Endothelial cell of umbilical vein (primary cell): ENCODE measurements at regions not wholly inside any gene's neighbourhood (a gene's known extent, or its start where the extent isn't known, plus 50 kb on each side); places are given as distances from the start of the nearest gene placed in this dataset.

Experiments used
- BruUV-seq: library from RNA; stranded (reverse); fragments of 400-500 nt; replicated peaks from 2 replicates; lab custom pipeline; 2021; lab: Mats Ljungman, UMichigan
- CTCF ChIA-PET: fragments of 300-600, 350-600 bp; sonication (Branson Sonifier 250); formaldehyde crosslinking; loops from one replicate; lab custom pipeline; 2021; ENCODE audit warnings: antibody characterized with exemption, inconsistent platforms; lab: Charles Lee
- POLR2A ChIA-PET: fragments of 300-600, 350-600 bp; sonication (Branson Sonifier 250); formaldehyde crosslinking; loops from one replicate; lab custom pipeline; 2021; ENCODE audit warnings: antibody characterized with exemption, inconsistent platforms; lab: Charles Lee
- DNase-seq: peaks from one replicate; pipeline ENCODE4 v3.0.0-alpha.2; 2011; ENCODE audit warnings: low read depth, low spot score
- FAIRE-seq: peaks from 2 replicates; lab custom pipeline; 2011; peaks lifted over from hg19 to GRCh38; lab: Jason Lieb, UNC
- H2AFZ ChIP-seq: 2 replicates; pipeline ENCODE4 v1.6.0; 2012; ENCODE audit warnings: low read depth, low read length, control low read depth, inconsistent platforms
- H3K27ac ChIP-seq: 2 replicates; pipeline ENCODE4 v1.5.1; 2011; ENCODE audit warnings: low read depth, mild to moderate bottlenecking, control low read depth, low read length, moderate library complexity; ENCODE audit not compliant: insufficient read depth
- H3K27me3 ChIP-seq, 2 experiments: 2 replicates each; pipeline versions ENCODE4 v1.6.0 to v1.6.1; 2011; ENCODE audit warnings: low read length in 2 of 2, mixed read lengths in 1 of 2; ENCODE audit not compliant: control insufficient read depth in 2 of 2, insufficient read depth in 2 of 2
- H3K36me3 ChIP-seq, 2 experiments: 2 replicates in 1 of 2; 3 replicates in 1 of 2; pipeline ENCODE4 v1.5.1; 2011; ENCODE audit warnings: low read length in 2 of 2, mild to moderate bottlenecking in 1 of 2, moderate library complexity in 1 of 2; ENCODE audit not compliant: control insufficient read depth in 2 of 2, insufficient read depth in 2 of 2; ENCODE audit errors: extremely low read depth in 1 of 2
- H3K4me1 ChIP-seq: 3 replicates; pipeline ENCODE4 v1.5.1; 2011; ENCODE audit warnings: mild to moderate bottlenecking, low read length; ENCODE audit not compliant: control insufficient read depth, insufficient read depth; ENCODE audit errors: extremely low read depth
- H3K4me2 ChIP-seq: 2 replicates; pipeline ENCODE4 v1.6.1; 2011; ENCODE audit warnings: low read length, control low read depth, mixed read lengths; ENCODE audit not compliant: insufficient read depth
- H3K4me3 ChIP-seq, 3 experiments: fragments of 200-600 bp in 1 of 3; sonication (generic), shearing (Covaris generic) in 1 of 3; replicated peaks in 1 of 3; 2 replicates each; pipeline ENCODE4 v1.5.1; 2011 to 2016; ENCODE audit warnings: control low read depth in 3 of 3, low read length in 3 of 3, mild to moderate bottlenecking in 2 of 3, inconsistent platforms in 1 of 3, low read depth in 1 of 3, moderate library complexity in 1 of 3; ENCODE audit not compliant: insufficient read depth in 1 of 3
- H3K79me2 ChIP-seq: 2 replicates; pipeline ENCODE4 v1.6.0; 2012; ENCODE audit warnings: low read length, inconsistent platforms; ENCODE audit not compliant: control insufficient read depth, insufficient read depth
- H3K9ac ChIP-seq: replicated peaks from 2 replicates; pipeline ENCODE3; 2011; ENCODE audit warnings: low read length, control low read depth; ENCODE audit not compliant: insufficient read depth; ENCODE audit errors: extremely low read depth
- H3K9me1 ChIP-seq: replicated peaks from 3 replicates; pipeline ENCODE4 v1.6.0; 2011; ENCODE audit warnings: mild to moderate bottlenecking, low read length; ENCODE audit not compliant: control insufficient read depth, insufficient read depth; ENCODE audit errors: extremely low read depth
- H3K9me3 ChIP-seq: replicated peaks from 2 replicates; pipeline ENCODE4 v1.5.1; 2012; ENCODE audit warnings: low read length, inconsistent platforms; ENCODE audit not compliant: control insufficient read depth, insufficient read depth
- H4K20me1 ChIP-seq: replicated peaks from 2 replicates; pipeline ENCODE3; 2011; ENCODE audit warnings: mild to moderate bottlenecking, low read length; ENCODE audit not compliant: control insufficient read depth, insufficient read depth; ENCODE audit errors: extremely low read depth
- CTCF ChIP-seq, 2 donors: IDR thresholded peaks; 1 replicate in 1 of 2; 2 replicates in 1 of 2; pipeline ENCODE4 v1.5.1; 2011; ENCODE audit warnings: low read length in 2 of 2, mild to moderate bottlenecking in 2 of 2, moderate library complexity in 2 of 2, control low read depth in 1 of 2, inconsistent platforms in 1 of 2, low read depth in 1 of 2; ENCODE audit not compliant: insufficient read depth in 1 of 2; ENCODE audit errors: extremely low read depth in 1 of 2
- FOS ChIP-seq: IDR thresholded peaks from 2 replicates; pipeline ENCODE4 v1.6.1; 2011; ENCODE audit warnings: mild to moderate bottlenecking, low read length, moderate library complexity, borderline replicate concordance; ENCODE audit not compliant: insufficient read depth
- GATA2 ChIP-seq: IDR thresholded peaks from 2 replicates; pipeline ENCODE4 v1.7.0; 2011; ENCODE audit warnings: low read depth, mild to moderate bottlenecking, moderate library complexity, mixed read lengths, low read length; ENCODE audit not compliant: insufficient read length, insufficient read depth
- JUN ChIP-seq: IDR thresholded peaks from 2 replicates; pipeline ENCODE4 v1.6.1; 2011; ENCODE audit warnings: borderline replicate concordance, low read depth; ENCODE audit not compliant: insufficient read length, insufficient read depth
- MYC ChIP-seq: IDR thresholded peaks from one replicate; pipeline ENCODE4 v1.6.1; 2011; ENCODE audit warnings: mild to moderate bottlenecking, low read depth, low read length
- POLR2A ChIP-seq: IDR thresholded peaks from 2 replicates; pipeline ENCODE4 v1.6.1; 2012; ENCODE audit warnings: low read depth, mild to moderate bottlenecking, control low read depth, low read length
- POLR2AphosphoS5 ChIP-seq: IDR thresholded peaks from 2 replicates; pipeline ENCODE4 v1.6.1; 2012; ENCODE audit warnings: low read depth, mild to moderate bottlenecking, control low read depth, low read length, moderate library complexity; ENCODE audit not compliant: insufficient read depth
- dilution Hi-C: fragments of 300-500 bp; cut with MboI; formaldehyde crosslinking; loops from one replicate; pipeline ENCODE4 v1.15.0; 2019; ENCODE audit warnings: low sequenced_read_pairs; ENCODE audit not compliant: extremely low pct_ligation_motif_present
- intact Hi-C: fragments of 100-400 bp; cut with micrococcal nuclease; formaldehyde crosslinking; loops from one replicate; pipeline ENCODE4 v1.10.0; 2022

- no peak for TF ChIP-seq JUN
- no peak for TF ChIP-seq FOS
- no peak for TF ChIP-seq POLR2AphosphoS5
- TF ChIP-seq GATA2, result no peak
- TF ChIP-seq MYC, result no peak
- no peak for TF ChIP-seq POLR2A
- TF ChIP-seq CTCF (IDR thresholded peaks at IDR 0.05; ENCODE audit: extremely low read depth in 1 of 2, insufficient read depth in 1 of 2, low read depth in 1 of 2, low read length in 2 of 2), result no peak
- H3K4me2 ChIP-seq, result no peak overlapping the region
- no TSS peak for BruUV-seq
- H2AFZ ChIP-seq, result no peak overlapping the region
- no peaks in the 10 kb centered on the region for H3K36me3 ChIP-seq
- no peaks in the 10 kb centered on the region for H3K4me1 ChIP-seq
- dilution Hi-C loops, result no loop called here
- H3K79me2 ChIP-seq, result no peaks in the 10 kb centered on the region
- FAIRE-seq, result no peak
- no peak overlapping the region for H3K4me3 ChIP-seq
- H3K9me1 ChIP-seq, result no peaks in the 10 kb centered on the region
- H4K20me1 ChIP-seq, result no peaks in the 10 kb centered on the region
- H3K27me3 ChIP-seq, result peaks cover 0 to 2% of the 10 kb centered on the region in 2 experiments
- no peak overlapping the region for H3K9ac ChIP-seq
- ChIA-PET CTCF (interaction anchor here (1.5 kb wide), 1 partner anchor 9 kb away, joined by 3 read pairs; no protein-coding TSS in a partner anchor), POLR2A (no interaction called here)
- no peak overlapping the region for H3K27ac ChIP-seq
- DNase-seq, result no peak
- no peaks in the 10 kb centered on the region for H3K9me3 ChIP-seq
- intact Hi-C loops, result no loop called here
These were observed 155.5 kb upstream of the TMPO start for GRCh38 chr12:98359856-98360255.
